OCI-LY1 (cell line): ENCODE measurements at regions not wholly inside any gene's neighbourhood (a gene's known extent, or its start where the extent isn't known, plus 50 kb on each side); places are given as distances from the start of the nearest gene placed in this dataset.

Source experiments
- CTCF ChIP-seq: fragments of 200-600 bp; sonication (generic), shearing (Covaris generic); IDR thresholded peaks from 2 replicates; pipeline ENCODE4 v1.5.1; 2017; ENCODE audit warnings: mild to moderate bottlenecking, antibody characterized with exemption, low read length, moderate library complexity, mixed read lengths
- EZH2 ChIP-seq: fragments of 200-600 bp; sonication (generic), shearing (Covaris generic); IDR thresholded peaks from 2 replicates; pipeline ENCODE4 v1.8.0; 2017; ENCODE audit warnings: borderline replicate concordance, mixed run types, mild to moderate bottlenecking, antibody characterized with exemption, low read length, moderate library complexity, mixed read lengths

- TF ChIP-seq CTCF (no peak), EZH2 (no peak)
Measured at GRCh38 chr18:59048378-59048777, 91.3 kb upstream of the SEC11C start.
